T-cell (primary cell): ENCODE measurements at regions not wholly inside any gene's neighbourhood (a gene's known extent, or its start where the extent isn't known, plus 50 kb on each side); places are given as distances from the start of the nearest gene placed in this dataset.
A peak's percentile ranks its signal among the peaks of the same experiment; 100 is the strongest.

Source experiments
- ATAC-seq, 4 experiments: fragments of 200-7000 bp in 3 of 4; fragments of 150-1000 bp in 1 of 4; cut with Tn5 transposase; replicated peaks in 1 of 4; 1 replicate in 3 of 4; 2 replicates in 1 of 4; pipeline ENCODE4 v1.10.0; 2021; ENCODE audit warnings: moderate library complexity in 3 of 4, mild to moderate bottlenecking in 2 of 4, moderate number of reproducible peaks in 1 of 4
- CTCF ChIA-PET, 2 donors: fragments of 300-600 bp; sonication (Branson Sonifier 250); formaldehyde crosslinking; loops; one replicate each; lab custom pipeline; 2022; ENCODE audit warnings: antibody characterized with exemption in 2 of 2; lab: Charles Lee
- POLR2A ChIA-PET, 2 donors: fragments of 300-600 bp; sonication (Branson Sonifier 250); formaldehyde crosslinking; loops; one replicate each; lab custom pipeline; 2022; ENCODE audit warnings: antibody characterized with exemption in 2 of 2; lab: Charles Lee
- DNase-seq, 35 experiments: peaks; one replicate each; pipeline versions ENCODE4 v3.0.0 to v3.0.0-alpha.2; 2013 to 2023
- H3K27ac ChIP-seq: one replicate; pipeline ENCODE4 v1.5.1; 2013; ENCODE audit warnings: low read length
- H3K27me3 ChIP-seq, 2 experiments: replicated peaks in 1 of 2; 1 replicate in 1 of 2; 2 replicates in 1 of 2; pipeline versions ENCODE4 v1.6.1 to v1.7.0; 2013; ENCODE audit warnings: low read length in 1 of 2, mixed read lengths in 1 of 2; ENCODE audit not compliant: control insufficient read depth in 2 of 2, insufficient read depth in 2 of 2; ENCODE audit errors: extremely low read depth in 1 of 2
- H3K36me3 ChIP-seq, 2 donors: 1 replicate in 1 of 2; 2 replicates in 1 of 2; pipeline versions ENCODE4 v1.6.1 to v1.7.0; 2013; ENCODE audit warnings: low read length in 1 of 2; ENCODE audit not compliant: control insufficient read depth in 2 of 2, insufficient read depth in 1 of 2; ENCODE audit errors: extremely low read depth in 1 of 2
- H3K4me1 ChIP-seq, 2 experiments: 1 replicate in 1 of 2; 2 replicates in 1 of 2; pipeline versions ENCODE4 v1.6.1 to v1.7.0; 2013; ENCODE audit warnings: low read length in 2 of 2, mixed read lengths in 1 of 2; ENCODE audit not compliant: insufficient read depth in 2 of 2, control insufficient read depth in 1 of 2; ENCODE audit errors: extremely low read depth in 1 of 2
- H3K4me3 ChIP-seq, 2 donors: 1 replicate in 1 of 2; 2 replicates in 1 of 2; pipeline versions ENCODE4 v1.5.1 to v1.7.0; 2013; ENCODE audit warnings: mild to moderate bottlenecking in 2 of 2, low read length in 1 of 2, moderate library complexity in 1 of 2; ENCODE audit not compliant: control insufficient read depth in 1 of 2; ENCODE audit errors: extremely low read depth in 1 of 2
- H3K9me3 ChIP-seq: 2 replicates; pipeline ENCODE4 v1.7.0; 2013
- H3K27ac Mint-ChIP-seq, 2 donors: one replicate each; pipeline ENCODE4 v1.8.0; 2020 to 2021; ENCODE audit warnings: mild to moderate bottlenecking in 2 of 2, mixed read lengths in 2 of 2
- H3K27me3 Mint-ChIP-seq, 2 donors: one replicate each; pipeline ENCODE4 v1.8.0; 2021 to 2022; ENCODE audit warnings: mixed read lengths in 2 of 2
- H3K36me3 Mint-ChIP-seq: one replicate; pipeline ENCODE4 v1.8.0; 2021; ENCODE audit warnings: mixed read lengths
- H3K4me1 Mint-ChIP-seq, 3 donors: one replicate each; pipeline ENCODE4 v1.8.0; 2020 to 2022; ENCODE audit warnings: mixed read lengths in 3 of 3, mild to moderate bottlenecking in 1 of 3
- H3K4me3 Mint-ChIP-seq, 3 donors: one replicate each; pipeline ENCODE4 v1.8.0; 2020 to 2022; ENCODE audit warnings: mild to moderate bottlenecking in 3 of 3, mixed read lengths in 3 of 3, moderate library complexity in 3 of 3
- H3K9me3 Mint-ChIP-seq, 3 donors: one replicate each; pipeline ENCODE4 v1.8.0; 2020 to 2022; ENCODE audit warnings: mixed read lengths in 3 of 3
- WGBS: methylation state at CpG from one replicate; pipeline ENCODE4 v1.1.5; 2013; ENCODE audit warnings: missing lambda C conversion rate; ENCODE audit not compliant: insufficient coverage; 5-methylcytosine and 5-hydroxymethylcytosine counted together

DNA sequence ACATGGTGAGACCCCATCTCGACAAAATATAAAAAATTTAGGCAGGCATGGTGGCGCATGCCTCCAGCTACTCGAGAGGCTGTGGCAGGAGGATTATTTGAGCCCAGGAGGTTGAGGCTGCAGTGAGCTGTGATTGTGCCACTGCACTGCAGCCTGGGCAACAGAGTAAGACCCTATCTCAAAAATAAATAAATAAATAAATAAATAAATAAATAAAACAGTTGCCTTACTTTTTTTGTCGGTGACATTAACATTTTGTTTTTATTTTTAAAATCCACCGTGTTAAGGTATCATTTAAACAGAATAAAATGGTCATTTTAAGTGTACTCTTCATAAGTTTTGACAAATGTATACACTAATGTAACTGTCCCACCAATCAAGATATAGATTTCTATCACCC is 57.0 kb downstream of the RASL11A start:
- ATAC-seq: no peak
- ChIA-PET CTCF (interaction anchor here in 1 of 2 donors (0.7 kb wide), 1 partner anchor 18 kb away, joined by 4 read pairs; no protein-coding TSS in a partner anchor), POLR2A (interaction anchor here in 1 of 2 donors (0.6 kb wide), 1 partner anchor 62 kb away, joined by 4 read pairs; no protein-coding TSS in a partner anchor)

GRCh38 chr13:27329210-27329609 is 58.6 kb downstream of the RASL11A start:
- 87% methylated on average over 3 of the region's 5 CpGs for WGBS
- Histone ChIP-seq H3K36me3 (no peaks in the 10 kb centered on the region), H3K9me3 (no peaks in the 10 kb centered on the region), H3K27me3 (peaks cover 0 to 3% of the 10 kb centered on the region in 2 experiments), H3K4me1 (peaks cover 0 to 2% of the 10 kb centered on the region in 2 experiments), H3K27ac (no peak overlapping the region), H3K4me3 (no peak overlapping the region)
- Mint-ChIP-seq H3K36me3 (no peaks in the 10 kb centered on the region), H3K4me3 (no peak overlapping the region), H3K4me1 (peaks cover 0 to 13% (median 5%) of the 10 kb centered on the region in 3 donors), H3K27me3 (peaks cover 10 to 16% of the 10 kb centered on the region in 2 donors), H3K9me3 (no peaks in the 10 kb centered on the region), H3K27ac (no peak overlapping the region)
- POLR2A ChIA-PET: no interaction called here
- no peak for ATAC-seq
- CTCF ChIA-PET: no interaction called here
- no peak for DNase-seq

More for the DNA sequence above, 57.0 kb downstream of the RASL11A start:
- Mint-ChIP-seq H3K36me3 (no peaks in the 10 kb centered on the region), H3K27me3 (peaks cover 6 to 14% of the 10 kb centered on the region in 2 donors), H3K9me3 (no peaks in the 10 kb centered on the region), H3K27ac (no peak overlapping the region), H3K4me1 (peaks cover 0 to 13% (median 5%) of the 10 kb centered on the region in 3 donors), H3K4me3 (no peak overlapping the region)
- Histone ChIP-seq H3K4me1 (peaks cover 0 to 2% of the 10 kb centered on the region in 2 experiments), H3K36me3 (no peaks in the 10 kb centered on the region), H3K27me3 (no peaks in the 10 kb centered on the region), H3K4me3 (no peak overlapping the region), H3K27ac (no peak overlapping the region), H3K9me3 (no peaks in the 10 kb centered on the region)
- DNase-seq: no peak
- no CpG with 5 or more reads among the region's 5 CpGs for WGBS

- Histone ChIP-seq H3K4me1 (peaks cover 0 to 2% of the 10 kb centered on the region in 2 experiments), H3K36me3 (no peaks in the 10 kb centered on the region), H3K27me3 (peaks cover 0 to 25% of the 10 kb centered on the region in 2 experiments), H3K27ac (no peak overlapping the region), H3K9me3 (no peaks in the 10 kb centered on the region), H3K4me3 (no peak overlapping the region)
- ChIA-PET CTCF (interaction anchor here in 1 of 2 donors (0.6 to 0.7 kb wide), 2 partner anchors 37 to 39 kb away, joined by 3 to 6 read pairs; no protein-coding TSS in a partner anchor), POLR2A (no interaction called here)
- WGBS: 79% methylated on average over 5 of the region's 13 CpGs
- Mint-ChIP-seq H3K27me3 (peaks cover 13 to 14% of the 10 kb centered on the region in 2 donors), H3K4me1 (peaks cover 3 to 7% (median 5%) of the 10 kb centered on the region in 3 donors), H3K27ac (no peak overlapping the region), H3K36me3 (no peaks in the 10 kb centered on the region), H3K4me3 (no peak overlapping the region), H3K9me3 (no peaks in the 10 kb centered on the region)
- ATAC-seq (no peak), DNase-seq (no peak)
Observed at GRCh38 chr13:27334774-27335435, 64.3 kb downstream of the RASL11A start.

- WGBS: 70% methylated on average over 5 of the region's 6 CpGs
- H3K4me1 Mint-ChIP-seq: peaks cover 0 to 3% (median 3%) of the 10 kb centered on the region in 3 donors
- no peak overlapping the region for H3K4me3 Mint-ChIP-seq
- no peaks in the 10 kb centered on the region for H3K36me3 Mint-ChIP-seq
- ChIA-PET CTCF (no interaction called here), POLR2A (no interaction called here)
- DNase-seq (no peak), ATAC-seq (no peak)
- Histone ChIP-seq H3K27ac (no peak overlapping the region), H3K4me1 (no peaks in the 10 kb centered on the region), H3K27me3 (peaks cover 0 to 31% of the 10 kb centered on the region in 2 experiments), H3K36me3 (no peaks in the 10 kb centered on the region), H3K4me3 (no peak overlapping the region), H3K9me3 (no peaks in the 10 kb centered on the region)
- no peak overlapping the region for H3K27ac Mint-ChIP-seq
- peaks cover 10 to 13% of the 10 kb centered on the region in 2 donors for H3K27me3 Mint-ChIP-seq
- H3K9me3 Mint-ChIP-seq: no peaks in the 10 kb centered on the region
Observed at GRCh38 chr13:27336014-27336673, 65.5 kb downstream of the RASL11A start.

- H3K4me1 ChIP-seq: no peaks in the 10 kb centered on the region
- H3K27ac Mint-ChIP-seq: no peak overlapping the region
- H3K36me3 Mint-ChIP-seq: no peaks in the 10 kb centered on the region
- peaks cover 0 to 3% (median 3%) of the 10 kb centered on the region in 3 donors for H3K4me1 Mint-ChIP-seq
- H3K27ac ChIP-seq: no peak overlapping the region
- WGBS: 93% methylated on average over 1 of the region's 1 CpG
- H3K9me3 ChIP-seq: no peaks in the 10 kb centered on the region
- no peaks in the 10 kb centered on the region for H3K36me3 ChIP-seq
- ChIA-PET CTCF (interaction anchor here (0.6 to 1.4 kb wide), 5 partner anchors 10 to 278 kb away, joined by 3 to 6 read pairs (median 4); no protein-coding TSS in a partner anchor), POLR2A (no interaction called here)
- no peak overlapping the region for H3K4me3 ChIP-seq
- DNase-seq (no peak), ATAC-seq (no peak)
- peaks cover 5 to 7% of the 10 kb centered on the region in 2 donors for H3K27me3 Mint-ChIP-seq
- no peak overlapping the region for H3K4me3 Mint-ChIP-seq
- H3K9me3 Mint-ChIP-seq: no peaks in the 10 kb centered on the region
- peaks cover 0 to 37% of the 10 kb centered on the region in 2 experiments for H3K27me3 ChIP-seq
Observed at GRCh38 chr13:27338207-27338606, 67.6 kb downstream of the RASL11A start.

- CTCF ChIA-PET: interaction anchor here (0.6 to 1.5 kb wide), 18 partner anchors 9 to 1352 kb away, joined by 3 to 9 read pairs (median 4); partner anchors contain the start of gene RASL11A (in 1 of the 2)
- Mint-ChIP-seq H3K9me3 (no peaks in the 10 kb centered on the region), H3K27me3 (peaks cover 7 to 8% of the 10 kb centered on the region in 2 donors), H3K36me3 (no peaks in the 10 kb centered on the region), H3K27ac (no peak overlapping the region), H3K4me3 (no peak overlapping the region), H3K4me1 (peaks cover 0 to 3% (median 3%) of the 10 kb centered on the region in 3 donors)
- Histone ChIP-seq H3K4me1 (no peaks in the 10 kb centered on the region), H3K4me3 (no peak overlapping the region), H3K27me3 (peaks cover 0 to 37% of the 10 kb centered on the region in 2 experiments), H3K27ac (no peak overlapping the region), H3K9me3 (no peaks in the 10 kb centered on the region), H3K36me3 (no peaks in the 10 kb centered on the region)
- DNase-seq: no peak
- WGBS: no CpG with 5 or more reads among the region's 8 CpGs
- peak in 1 of 4 experiments; percentile 29 for ATAC-seq
- POLR2A ChIA-PET: interaction anchor here in 1 of 2 donors (0.7 kb wide), 1 partner anchor 303 kb away, joined by 13 read pairs; no protein-coding TSS in a partner anchor
Observed at GRCh38 chr13:27338816-27339215, 68.2 kb downstream of the RASL11A start.
